IMR-90 (cell line): ENCODE measurements at regions not wholly inside any gene's neighbourhood (a gene's known extent, or its start where the extent isn't known, plus 50 kb on each side); places are given as distances from the start of the nearest gene placed in this dataset.

Experiments
- ATAC-seq: fragments of 200-7000 bp; cut with Tn5 transposase; 2 replicates; pipeline ENCODE4 v1.9.1; 2020; ENCODE audit warnings: low read depth, mild to moderate bottlenecking, moderate library complexity
- BruUV-seq: library from RNA; stranded (reverse); fragments of 400-500 nt; replicated peaks from 2 replicates; lab custom pipeline; 2021; lab: Mats Ljungman, UMichigan
- CTCF ChIA-PET: fragments of 300-600 bp; formaldehyde crosslinking; extraction: SDS; loops from one replicate; lab custom pipeline; 2021; ENCODE audit warnings: antibody characterized with exemption; lab: Yijun Ruan, JAX
- POLR2A ChIA-PET: fragments of 300-600 bp; sonication (Branson Sonifier 250); formaldehyde crosslinking; loops from one replicate; lab custom pipeline; 2022; ENCODE audit warnings: antibody characterized with exemption; ENCODE audit not compliant: unreplicated experiment; lab: Charles Lee
- DNase-seq: peaks from one replicate; pipeline ENCODE4 v3.0.0; 2013
- H2AFZ ChIP-seq: replicated peaks from 2 replicates; pipeline ENCODE3; 2013; ENCODE audit warnings: low read length, mild to moderate bottlenecking; ENCODE audit not compliant: poor library complexity
- H2AK5ac ChIP-seq: 2 replicates; pipeline ENCODE4 v1.6.1; 2013; ENCODE audit warnings: low read depth, low read length, inconsistent platforms
- H2AK9ac ChIP-seq: replicated peaks from 2 replicates; pipeline ENCODE3; 2013; ENCODE audit warnings: mild to moderate bottlenecking, low read depth, low read length, moderate library complexity; ENCODE audit not compliant: poor library complexity
- H2BK120ac ChIP-seq: 2 replicates; pipeline ENCODE4 v1.6.1; 2013; ENCODE audit warnings: low read depth, low read length, inconsistent platforms
- H2BK15ac ChIP-seq: 3 replicates; pipeline ENCODE4 v1.6.1; 2013; ENCODE audit warnings: low read depth, low read length, inconsistent platforms
- H2BK20ac ChIP-seq: 2 replicates; pipeline ENCODE4 v1.6.1; 2013; ENCODE audit warnings: low read depth, mild to moderate bottlenecking, inconsistent platforms, low read length, moderate library complexity
- H2BK5ac ChIP-seq: 2 replicates; pipeline ENCODE4 v1.6.1; 2013; ENCODE audit warnings: mild to moderate bottlenecking, low read depth, low read length, inconsistent platforms; ENCODE audit not compliant: poor library complexity, severe bottlenecking
- H3K14ac ChIP-seq: replicated peaks from 2 replicates; pipeline ENCODE4 v1.6.1; 2013; ENCODE audit warnings: low read depth, low read length, inconsistent platforms
- H3K18ac ChIP-seq: 2 replicates; pipeline ENCODE4 v1.6.1; 2013; ENCODE audit warnings: low read depth, low read length, control low read depth
- H3K23ac ChIP-seq: 2 replicates; pipeline ENCODE4 v1.6.1; 2013; ENCODE audit warnings: low read depth, low read length, inconsistent platforms
- H3K27ac ChIP-seq: 2 replicates; pipeline ENCODE4 v1.5.1; 2013; ENCODE audit warnings: mild to moderate bottlenecking, control low read depth, low read length; ENCODE audit not compliant: insufficient read depth
- H3K27me3 ChIP-seq: 2 replicates; pipeline ENCODE4 v1.6.1; 2013; ENCODE audit warnings: low read length; ENCODE audit not compliant: control insufficient read depth, insufficient read depth
- H3K36me3 ChIP-seq: 2 replicates; pipeline ENCODE4 v1.6.1; 2013; ENCODE audit warnings: low read length, mixed read lengths; ENCODE audit not compliant: control insufficient read depth, insufficient read depth
- H3K4ac ChIP-seq: 2 replicates; pipeline ENCODE4 v1.6.1; 2013; ENCODE audit warnings: low read depth, low read length, inconsistent platforms
- H3K4me1 ChIP-seq: 2 replicates; pipeline ENCODE4 v1.6.1; 2013; ENCODE audit warnings: low read length, mixed read lengths; ENCODE audit not compliant: control insufficient read depth, insufficient read depth
- H3K4me2 ChIP-seq: 2 replicates; pipeline ENCODE4 v1.6.1; 2013; ENCODE audit warnings: low read depth, mild to moderate bottlenecking, control low read depth, low read length, moderate library complexity
- H3K4me3 ChIP-seq: 2 replicates; pipeline ENCODE4 v1.5.1; 2013; ENCODE audit warnings: low read depth, mild to moderate bottlenecking, control low read depth, low read length, moderate library complexity; ENCODE audit not compliant: insufficient read depth
- H3K56ac ChIP-seq: 2 replicates; pipeline ENCODE4 v1.6.1; 2013; ENCODE audit warnings: low read length, inconsistent platforms; ENCODE audit not compliant: insufficient read depth; ENCODE audit errors: extremely low read depth
- H3K79me1 ChIP-seq, 2 experiments: 2 replicates each; pipeline ENCODE4 v1.6.1; 2013; ENCODE audit warnings: low read length in 2 of 2, inconsistent platforms in 1 of 2, low read depth in 1 of 2
- H3K9ac ChIP-seq: 2 replicates; pipeline ENCODE4 v1.6.1; 2013; ENCODE audit warnings: low read depth, low read length, control low read depth
- H3K9me1 ChIP-seq: 2 replicates; pipeline ENCODE4 v1.6.1; 2013; ENCODE audit warnings: low read length, inconsistent platforms; ENCODE audit not compliant: insufficient read depth
- H3K9me3 ChIP-seq: 2 replicates; pipeline ENCODE4 v1.6.1; 2013; ENCODE audit warnings: low read length; ENCODE audit not compliant: control insufficient read depth, insufficient read depth
- H4K20me1 ChIP-seq: 2 replicates; pipeline ENCODE4 v1.6.1; 2013; ENCODE audit warnings: low read length, inconsistent platforms; ENCODE audit not compliant: insufficient read depth
- H4K5ac ChIP-seq: 2 replicates; pipeline ENCODE4 v1.6.1; 2013; ENCODE audit warnings: mild to moderate bottlenecking, low read depth, low read length, control low read depth
- H4K8ac ChIP-seq, 2 experiments: 2 replicates each; pipeline ENCODE4 v1.6.1; 2013; ENCODE audit warnings: low read depth in 2 of 2, low read length in 2 of 2, control low read depth in 1 of 2, inconsistent platforms in 1 of 2
- H4K91ac ChIP-seq: 2 replicates; pipeline ENCODE4 v1.6.1; 2013; ENCODE audit warnings: low read depth, low read length, inconsistent platforms; ENCODE audit not compliant: insufficient read depth
- BHLHE40 ChIP-seq: fragments of 150-350 bp; IDR thresholded peaks from 2 replicates; pipeline ENCODE4 v1.6.1; 2016; ENCODE audit warnings: mild to moderate bottlenecking, low read depth, low read length
- RFX5 ChIP-seq: IDR thresholded peaks from 2 replicates; pipeline ENCODE4 v1.8.0; 2012; ENCODE audit warnings: low read depth, mild to moderate bottlenecking, low read length, moderate library complexity
- SMC3 ChIP-seq: fragments of 150-350 bp; IDR thresholded peaks from 2 replicates; pipeline ENCODE4 v1.6.1; 2016; ENCODE audit warnings: low read depth, mild to moderate bottlenecking, antibody characterized with exemption, low read length, moderate library complexity
- WGBS, 2 experiments: methylation state at CpG; one replicate each; pipeline versions ENCODE4 v1.1.5 to v1.1.7; 2013; ENCODE audit warnings: missing lambda C conversion rate in 2 of 2; ENCODE audit not compliant: insufficient read length in 1 of 2; ENCODE audit errors: extremely low coverage in 2 of 2; 5-methylcytosine and 5-hydroxymethylcytosine counted together
- dilution Hi-C: fragments of 300-500 bp; cut with HindIII; formaldehyde crosslinking; loops from one replicate; pipeline ENCODE4 v1.14.3; 2018; ENCODE audit warnings: low sequenced_read_pairs; ENCODE audit not compliant: unreplicated experiment
- in situ Hi-C: fragments of 300-500 bp; cut with MboI; formaldehyde crosslinking; loops from 3 replicates; pipeline ENCODE4 v1.14.3; 2019; ENCODE audit warnings: low sequenced_read_pairs, inconsistent platforms, mixed read lengths
- intact Hi-C: fragments of 100-400 bp; cut with micrococcal nuclease; formaldehyde crosslinking; loops from 2 replicates; pipeline ENCODE4 v1.10.0; 2022
- TF ChIP-seq, protein P1 (sequence below): fragments of 150-350 bp; IDR thresholded peaks from 2 replicates; pipeline ENCODE4 v1.6.1; 2017; ENCODE audit warnings: mild to moderate bottlenecking, antibody characterized with exemption, low read length, low read depth
- TF ChIP-seq, protein P2 (sequence below): conservative IDR thresholded peaks from 2 replicates; pipeline ENCODE4 v1.5.1; 2012; ENCODE audit warnings: mild to moderate bottlenecking, low read depth, low read length, improper control_type of control experiment

DNA sequence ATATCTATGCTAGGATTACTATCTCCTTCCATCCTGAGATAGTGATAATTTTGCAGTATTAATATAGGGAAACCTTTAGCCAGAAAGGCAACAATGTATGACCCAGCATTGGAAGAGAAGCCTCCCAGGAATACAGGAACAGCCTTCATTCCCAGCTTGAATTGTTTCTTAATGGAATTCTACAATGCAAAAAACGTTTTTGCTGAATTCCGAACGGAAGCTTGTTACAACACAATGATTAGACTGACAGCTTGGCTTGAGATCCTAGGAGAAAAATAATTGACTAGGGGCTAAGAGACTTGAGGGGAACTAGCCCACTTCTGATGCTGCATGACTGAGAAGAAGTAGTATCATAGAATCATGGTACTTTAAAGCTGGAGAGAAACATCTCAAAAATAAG is 140.2 kb downstream of the RSL24D1 start:
- ChIA-PET POLR2A (no interaction called here), CTCF (interaction anchor here (0.6 kb wide), 1 partner anchor 1315 kb away, joined by 4 read pairs; no protein-coding TSS in a partner anchor)
- Histone ChIP-seq H3K14ac (no peak overlapping the region), H3K18ac (no peak overlapping the region), H4K91ac (no peak overlapping the region), H3K23ac (no peak overlapping the region), H2BK15ac (no peak overlapping the region), H3K27ac (no peak overlapping the region), H3K36me3 (no peaks in the 10 kb centered on the region), H3K4me1 (no peaks in the 10 kb centered on the region), H3K4me3 (no peak overlapping the region), H2AK5ac (no peak overlapping the region), H3K27me3 (no peaks in the 10 kb centered on the region), H2AFZ (no peak overlapping the region), H3K9me1 (no peaks in the 10 kb centered on the region), H3K9ac (no peak overlapping the region), H2BK5ac (no peak overlapping the region), H4K5ac (no peak overlapping the region), H3K79me1 (no peaks in the 10 kb centered on the region), H3K9me3 (no peaks in the 10 kb centered on the region), H2BK20ac (no peak overlapping the region), H3K4me2 (no peak overlapping the region), H4K8ac (no peak overlapping the region), H3K56ac (no peak overlapping the region), H2AK9ac (no peak overlapping the region), H4K20me1 (no peaks in the 10 kb centered on the region), H3K4ac (no peak overlapping the region), H2BK120ac (no peak overlapping the region)
- ATAC-seq (no peak), DNase-seq (no peak)
- BruUV-seq = no TSS peak
- no peak for TF ChIP-seq RFX5
- TF ChIP-seq, protein P1, sequence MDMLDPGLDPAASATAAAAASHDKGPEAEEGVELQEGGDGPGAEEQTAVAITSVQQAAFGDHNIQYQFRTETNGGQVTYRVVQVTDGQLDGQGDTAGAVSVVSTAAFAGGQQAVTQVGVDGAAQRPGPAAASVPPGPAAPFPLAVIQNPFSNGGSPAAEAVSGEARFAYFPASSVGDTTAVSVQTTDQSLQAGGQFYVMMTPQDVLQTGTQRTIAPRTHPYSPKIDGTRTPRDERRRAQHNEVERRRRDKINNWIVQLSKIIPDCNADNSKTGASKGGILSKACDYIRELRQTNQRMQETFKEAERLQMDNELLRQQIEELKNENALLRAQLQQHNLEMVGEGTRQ = no peak
- TF ChIP-seq, protein P2, sequence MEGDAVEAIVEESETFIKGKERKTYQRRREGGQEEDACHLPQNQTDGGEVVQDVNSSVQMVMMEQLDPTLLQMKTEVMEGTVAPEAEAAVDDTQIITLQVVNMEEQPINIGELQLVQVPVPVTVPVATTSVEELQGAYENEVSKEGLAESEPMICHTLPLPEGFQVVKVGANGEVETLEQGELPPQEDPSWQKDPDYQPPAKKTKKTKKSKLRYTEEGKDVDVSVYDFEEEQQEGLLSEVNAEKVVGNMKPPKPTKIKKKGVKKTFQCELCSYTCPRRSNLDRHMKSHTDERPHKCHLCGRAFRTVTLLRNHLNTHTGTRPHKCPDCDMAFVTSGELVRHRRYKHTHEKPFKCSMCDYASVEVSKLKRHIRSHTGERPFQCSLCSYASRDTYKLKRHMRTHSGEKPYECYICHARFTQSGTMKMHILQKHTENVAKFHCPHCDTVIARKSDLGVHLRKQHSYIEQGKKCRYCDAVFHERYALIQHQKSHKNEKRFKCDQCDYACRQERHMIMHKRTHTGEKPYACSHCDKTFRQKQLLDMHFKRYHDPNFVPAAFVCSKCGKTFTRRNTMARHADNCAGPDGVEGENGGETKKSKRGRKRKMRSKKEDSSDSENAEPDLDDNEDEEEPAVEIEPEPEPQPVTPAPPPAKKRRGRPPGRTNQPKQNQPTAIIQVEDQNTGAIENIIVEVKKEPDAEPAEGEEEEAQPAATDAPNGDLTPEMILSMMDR = no peak
- TF ChIP-seq BHLHE40 = no peak
- TF ChIP-seq SMC3 = no peak
- intact Hi-C loops = no loop called here
- dilution Hi-C loops = no loop called here
- in situ Hi-C loops = no loop called here
- 40% methylated on average over 3 of the region's 3 CpGs; no CpG with 5 or more reads in 1 of the 2 experiments for WGBS, 2 experiments
